Calu3 (cell line): ENCODE measurements at regions not wholly inside any gene's neighbourhood (a gene's known extent, or its start where the extent isn't known, plus 50 kb on each side); places are given as distances from the start of the nearest gene placed in this dataset.

ENCODE experiments used
- BruUV-seq: library from RNA; stranded (reverse); fragments of 400-500 nt; replicated peaks from 2 replicates; lab custom pipeline; 2021; lab: Mats Ljungman, UMichigan
- CTCF ChIA-PET: fragments of 300-600 bp; sonication (Branson Sonifier 250); formaldehyde crosslinking; loops from one replicate; lab custom pipeline; 2022; ENCODE audit warnings: antibody characterized with exemption; lab: Charles Lee
- DNase-seq: peaks from one replicate; pipeline ENCODE4 v3.0.0; 2022
- H3K27ac Mint-ChIP-seq: one replicate; pipeline ENCODE4 v1.8.0; 2022; ENCODE audit warnings: mixed read lengths; ENCODE audit not compliant: unreplicated experiment
- H3K27me3 Mint-ChIP-seq: one replicate; pipeline ENCODE4 v1.8.0; 2022; ENCODE audit warnings: mixed read lengths; ENCODE audit not compliant: unreplicated experiment
- H3K36me3 Mint-ChIP-seq: one replicate; pipeline ENCODE4 v1.8.0; 2022; ENCODE audit warnings: mild to moderate bottlenecking, moderate library complexity, mixed read lengths; ENCODE audit not compliant: insufficient read depth, unreplicated experiment
- H3K4me1 Mint-ChIP-seq: one replicate; pipeline ENCODE4 v1.8.0; 2022; ENCODE audit warnings: mild to moderate bottlenecking, low read depth, mixed read lengths; ENCODE audit not compliant: unreplicated experiment
- H3K4me3 Mint-ChIP-seq: one replicate; pipeline ENCODE4 v1.8.0; 2022; ENCODE audit warnings: mild to moderate bottlenecking, low read depth, moderate library complexity, mixed read lengths; ENCODE audit not compliant: unreplicated experiment
- H3K9me3 Mint-ChIP-seq: one replicate; pipeline ENCODE4 v1.8.0; 2022; ENCODE audit warnings: low read depth, mixed read lengths; ENCODE audit not compliant: unreplicated experiment
- intact Hi-C: fragments of 100-400 bp; cut with micrococcal nuclease; formaldehyde crosslinking; loops from one replicate; pipeline ENCODE4 v1.10.0; 2022; ENCODE audit not compliant: unreplicated experiment
- TF ChIP-seq, protein P1 (sequence below): fragments of 200-600 bp; IDR thresholded peaks from one replicate; pipeline ENCODE4 v1.8.0; 2022; ENCODE audit warnings: antibody characterized with exemption; ENCODE audit not compliant: unreplicated experiment

DNA sequence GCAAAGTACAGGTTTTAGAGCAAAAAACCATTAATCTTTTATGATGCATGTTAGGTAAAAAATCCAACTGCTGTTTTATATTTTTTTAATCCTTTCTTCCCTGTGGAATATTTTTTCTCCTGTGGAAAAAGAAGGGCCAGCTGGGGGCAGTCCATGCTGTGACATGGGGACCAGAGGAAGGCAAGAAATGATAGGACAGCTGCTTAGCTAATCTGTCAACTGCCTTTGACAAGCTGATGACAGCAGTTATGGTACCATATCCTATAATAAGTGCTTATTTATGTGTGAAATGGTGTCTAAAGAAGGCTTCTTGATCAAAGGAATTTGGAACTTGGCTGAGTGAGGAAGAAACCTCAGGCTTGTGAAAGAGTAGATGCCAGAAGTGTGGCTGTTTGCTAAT is 452.4 kb upstream of the NOVA1 start:
- H3K9me3 Mint-ChIP-seq = peaks cover 5% of the 10 kb centered on the region
- H3K27me3 Mint-ChIP-seq = no peaks in the 10 kb centered on the region
- CTCF ChIA-PET = interaction anchor here (0.6 kb wide), 1 partner anchor 20 kb away, joined by 3 read pairs; no protein-coding TSS in a partner anchor
- TF ChIP-seq, protein P1, sequence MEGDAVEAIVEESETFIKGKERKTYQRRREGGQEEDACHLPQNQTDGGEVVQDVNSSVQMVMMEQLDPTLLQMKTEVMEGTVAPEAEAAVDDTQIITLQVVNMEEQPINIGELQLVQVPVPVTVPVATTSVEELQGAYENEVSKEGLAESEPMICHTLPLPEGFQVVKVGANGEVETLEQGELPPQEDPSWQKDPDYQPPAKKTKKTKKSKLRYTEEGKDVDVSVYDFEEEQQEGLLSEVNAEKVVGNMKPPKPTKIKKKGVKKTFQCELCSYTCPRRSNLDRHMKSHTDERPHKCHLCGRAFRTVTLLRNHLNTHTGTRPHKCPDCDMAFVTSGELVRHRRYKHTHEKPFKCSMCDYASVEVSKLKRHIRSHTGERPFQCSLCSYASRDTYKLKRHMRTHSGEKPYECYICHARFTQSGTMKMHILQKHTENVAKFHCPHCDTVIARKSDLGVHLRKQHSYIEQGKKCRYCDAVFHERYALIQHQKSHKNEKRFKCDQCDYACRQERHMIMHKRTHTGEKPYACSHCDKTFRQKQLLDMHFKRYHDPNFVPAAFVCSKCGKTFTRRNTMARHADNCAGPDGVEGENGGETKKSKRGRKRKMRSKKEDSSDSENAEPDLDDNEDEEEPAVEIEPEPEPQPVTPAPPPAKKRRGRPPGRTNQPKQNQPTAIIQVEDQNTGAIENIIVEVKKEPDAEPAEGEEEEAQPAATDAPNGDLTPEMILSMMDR = no peak
- intact Hi-C loops = no loop called here
- H3K36me3 Mint-ChIP-seq = no peaks in the 10 kb centered on the region
- no peak for DNase-seq
- H3K4me1 Mint-ChIP-seq = no peaks in the 10 kb centered on the region
- H3K4me3 Mint-ChIP-seq = no peak overlapping the region
- no TSS peak for BruUV-seq
- H3K27ac Mint-ChIP-seq = no peak overlapping the region

DNA sequence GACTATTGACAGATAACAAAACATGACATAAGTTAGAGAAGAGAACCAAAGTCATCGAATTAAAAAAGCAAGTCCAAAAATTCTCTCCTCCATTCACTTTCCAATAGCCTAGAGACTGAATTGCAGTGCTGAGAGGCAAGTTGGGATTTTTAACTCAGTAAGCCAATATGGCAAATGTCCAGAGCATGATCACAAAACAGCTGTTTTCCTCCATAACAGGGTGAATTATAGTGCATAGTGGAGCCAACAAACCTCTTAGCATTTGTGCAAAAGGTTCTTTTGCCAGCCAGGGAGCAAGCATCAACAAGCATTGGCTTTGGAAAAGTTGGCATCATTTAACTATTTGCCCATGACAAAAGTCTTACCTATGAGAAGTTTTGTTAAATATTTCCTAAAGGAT is 458.8 kb upstream of the NOVA1 start:
- intact Hi-C loops = no loop called here
- BruUV-seq = no TSS peak
- H3K27me3 Mint-ChIP-seq = no peaks in the 10 kb centered on the region
- CTCF ChIA-PET = no interaction called here
- TF ChIP-seq, protein P1 = no peak
- no peak overlapping the region for H3K4me3 Mint-ChIP-seq
- H3K4me1 Mint-ChIP-seq = no peaks in the 10 kb centered on the region
- no peaks in the 10 kb centered on the region for H3K36me3 Mint-ChIP-seq
- DNase-seq = no peak
- peaks cover 5% of the 10 kb centered on the region for H3K9me3 Mint-ChIP-seq
- no peak overlapping the region for H3K27ac Mint-ChIP-seq

DNA sequence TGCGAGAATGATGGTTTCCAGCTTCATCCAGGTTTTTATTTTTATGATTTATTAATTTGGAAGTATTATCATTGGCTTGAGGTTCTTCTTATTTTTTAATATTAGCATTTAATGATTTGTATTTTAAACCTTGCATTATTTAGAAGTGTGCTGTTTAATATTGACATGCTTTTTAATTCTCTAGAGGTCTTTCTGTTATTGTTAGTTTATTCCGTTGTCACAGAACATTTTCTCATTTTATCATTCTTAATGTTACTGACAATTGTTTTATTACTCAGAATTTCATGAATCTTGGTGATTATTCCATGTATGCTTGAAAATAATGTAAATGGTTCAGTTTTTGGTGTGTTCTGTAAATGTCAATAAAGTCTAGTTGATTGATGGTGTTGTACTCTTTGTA is 463.5 kb upstream of the NOVA1 start:
- H3K27ac Mint-ChIP-seq = no peak overlapping the region
- no peaks in the 10 kb centered on the region for H3K36me3 Mint-ChIP-seq
- no peak for DNase-seq
- no peaks in the 10 kb centered on the region for H3K4me1 Mint-ChIP-seq
- TF ChIP-seq, protein P1 = no peak
- intact Hi-C loops = no loop called here
- BruUV-seq = no TSS peak
- no peaks in the 10 kb centered on the region for H3K9me3 Mint-ChIP-seq
- CTCF ChIA-PET = no interaction called here
- no peak overlapping the region for H3K4me3 Mint-ChIP-seq
- H3K27me3 Mint-ChIP-seq = no peaks in the 10 kb centered on the region

DNA sequence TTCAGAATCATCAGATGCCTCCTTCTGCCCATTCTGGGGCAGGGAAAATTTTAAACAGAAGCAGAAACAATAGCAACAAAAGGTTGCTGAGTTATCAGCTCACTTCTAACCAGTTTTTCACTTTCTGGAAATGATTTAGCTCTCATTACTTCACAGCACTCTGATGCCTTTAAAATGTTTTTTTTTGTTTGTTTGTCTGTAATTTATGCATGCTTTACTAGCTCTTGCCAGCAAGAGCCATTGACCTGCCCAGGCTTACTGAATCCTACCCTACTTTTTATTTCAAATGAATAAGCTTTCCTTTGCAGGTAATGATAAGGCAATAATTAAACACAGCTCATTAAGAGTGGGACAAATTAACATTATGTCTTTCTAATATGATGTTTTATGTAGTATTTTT is 466.1 kb upstream of the NOVA1 start:
- no peaks in the 10 kb centered on the region for H3K27me3 Mint-ChIP-seq
- H3K36me3 Mint-ChIP-seq = no peaks in the 10 kb centered on the region
- no TSS peak for BruUV-seq
- peaks cover 3% of the 10 kb centered on the region for H3K9me3 Mint-ChIP-seq
- H3K4me3 Mint-ChIP-seq = no peak overlapping the region
- H3K4me1 Mint-ChIP-seq = no peaks in the 10 kb centered on the region
- intact Hi-C loops = no loop called here
- CTCF ChIA-PET = no interaction called here
- no peak for DNase-seq
- no peak overlapping the region for H3K27ac Mint-ChIP-seq
- TF ChIP-seq, protein P1 = no peak

DNA sequence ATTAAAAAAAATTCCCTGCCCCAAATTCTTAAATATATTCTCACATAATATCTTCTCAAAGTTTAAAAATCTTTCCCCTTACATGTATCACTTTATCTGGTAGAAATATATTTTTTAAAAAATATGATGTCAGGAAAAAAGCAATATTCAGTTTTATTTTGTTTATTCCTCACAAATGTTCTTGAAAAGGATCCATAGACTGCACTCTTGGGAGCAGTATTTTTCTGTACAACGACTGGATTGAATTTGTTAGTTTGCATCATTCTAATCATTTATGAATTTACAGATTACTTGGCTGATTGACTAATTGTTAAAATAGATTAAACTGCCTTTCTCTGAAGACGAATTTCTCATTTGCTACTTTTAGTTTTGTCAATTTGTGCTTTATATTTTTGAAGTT is 468.1 kb upstream of the NOVA1 start:
- no peaks in the 10 kb centered on the region for H3K36me3 Mint-ChIP-seq

More for the DNA sequence above, 468.1 kb upstream of the NOVA1 start:
- BruUV-seq = no TSS peak
- CTCF ChIA-PET = no interaction called here
- no peak for DNase-seq
- no peak overlapping the region for H3K4me3 Mint-ChIP-seq
- H3K27ac Mint-ChIP-seq = no peak overlapping the region
- peaks cover 3% of the 10 kb centered on the region for H3K9me3 Mint-ChIP-seq
- no peaks in the 10 kb centered on the region for H3K4me1 Mint-ChIP-seq
- no peaks in the 10 kb centered on the region for H3K27me3 Mint-ChIP-seq
- TF ChIP-seq, protein P1 = no peak
- intact Hi-C loops = no loop called here
